ENCODE measurements at regions not wholly inside any gene's neighbourhood (a gene's known extent, or its start where the extent isn't known, plus 50 kb on each side); places are given as distances from the start of the nearest gene placed in this dataset.

GRCh38 chr16:65843941-65844340, 522.5 kb upstream of the CDH5 start:
- in situ Hi-C loops (cut with MboI; ENCODE audit: low sequenced_read_pairs): no loop called here

More at GRCh38 chr16:65843941-65844340, 522.5 kb upstream of the CDH5 start:
- TF ChIP-seq BHLHE40 (IDR thresholded peaks at IDR 0.05; ENCODE audit: low read depth, low read length): no peak
- no peak for TF ChIP-seq MAFK (IDR thresholded peaks at IDR 0.05; ENCODE audit: low read depth, low read length)
- TF ChIP-seq FOS (IDR thresholded peaks at IDR 0.05; ENCODE audit: low read depth, low read length): no peak
- no peak for TF ChIP-seq CTCF (conservative IDR thresholded peaks at IDR 0.05; ENCODE audit: low read depth, low read length)
- no peak for TF ChIP-seq CHD1 (IDR thresholded peaks at IDR 0.05; ENCODE audit: low read depth, low read length)
- no peak for TF ChIP-seq RAD21 (IDR thresholded peaks at IDR 0.05; ENCODE audit: low read length)
- no peak for TF ChIP-seq ELK1 (IDR thresholded peaks at IDR 0.05; ENCODE audit: borderline replicate concordance, low read depth, low read length)
- TF ChIP-seq SMC3 (IDR thresholded peaks at IDR 0.05; ENCODE audit: low read depth, low read length): no peak
- TF ChIP-seq RFX5 (IDR thresholded peaks at IDR 0.05; ENCODE audit: low read depth, low read length): no peak
- no peak for TF ChIP-seq CEBPB (IDR thresholded peaks at IDR 0.05; ENCODE audit: low read depth, low read length)
- no peak for TF ChIP-seq MAZ (IDR thresholded peaks at IDR 0.05; ENCODE audit: borderline replicate concordance, low read depth, low read length)
- TF ChIP-seq POLR2A (IDR thresholded peaks at IDR 0.05; ENCODE audit: low read depth, low read length): no peak
- TF ChIP-seq USF2 (IDR thresholded peaks at IDR 0.05; ENCODE audit: low read depth, low read length): no peak
- TF ChIP-seq MXI1 (IDR thresholded peaks at IDR 0.05; ENCODE audit: borderline replicate concordance, low read depth, low read length): no peak
- no peak for TF ChIP-seq NFE2L2 (IDR thresholded peaks at IDR 0.05; ENCODE audit: low read depth, low read length)
- no peak for TF ChIP-seq RCOR1 (IDR thresholded peaks at IDR 0.05; ENCODE audit: insufficient replicate concordance, low read length)
- no peak overlapping the region for H3K9ac ChIP-seq (ENCODE audit: low read depth, low read length)
- H3K23ac ChIP-seq (ENCODE audit: low read depth, low read length): no peak overlapping the region
- no peaks in the 10 kb centered on the region for H3K9me3 ChIP-seq (ENCODE audit: control insufficient read depth, insufficient read depth, low read length)
- no peak overlapping the region for H3K14ac ChIP-seq (replicated peaks; ENCODE audit: low read depth, low read length)
- no peaks in the 10 kb centered on the region for H3K79me1 ChIP-seq (ENCODE audit: low read depth in 1 of 2, low read length in 2 of 2)
- no peak overlapping the region for H4K91ac ChIP-seq (ENCODE audit: insufficient read depth, low read depth, low read length)
- no CpG with 5 or more reads among the region's 2 CpGs for WGBS, 2 experiments (ENCODE audit: extremely low coverage in 2 of 2, insufficient read length in 1 of 2)
- intact Hi-C loops (cut with micrococcal nuclease): loop anchor here (10.0 kb wide), 1 partner anchor 311 kb away; no protein-coding TSS in a partner anchor
- BruUV-seq (replicated peaks): no TSS peak
- no peak overlapping the region for H2AFZ ChIP-seq (replicated peaks; ENCODE audit: low read length, poor library complexity)
- no peak overlapping the region for H2BK5ac ChIP-seq (ENCODE audit: low read depth, low read length, poor library complexity, severe bottlenecking)
- H3K56ac ChIP-seq (ENCODE audit: extremely low read depth, insufficient read depth, low read length): no peak overlapping the region
- H3K9me1 ChIP-seq (ENCODE audit: insufficient read depth, low read length): no peaks in the 10 kb centered on the region
- no peak overlapping the region for H2BK15ac ChIP-seq (ENCODE audit: low read depth, low read length)
- ChIA-PET POLR2A (ENCODE audit: unreplicated experiment) (no interaction called here), CTCF (no interaction called here)
- ATAC-seq (ENCODE audit: low read depth) (no peak), DNase-seq (no peak)
- no peaks in the 10 kb centered on the region for H4K20me1 ChIP-seq (ENCODE audit: insufficient read depth, low read length)
- H2BK20ac ChIP-seq (ENCODE audit: low read depth, low read length): no peak overlapping the region
- H2BK120ac ChIP-seq (ENCODE audit: low read depth, low read length): no peak overlapping the region
- H3K36me3 ChIP-seq (ENCODE audit: control insufficient read depth, insufficient read depth, low read length): no peaks in the 10 kb centered on the region
- no peak overlapping the region for H3K27ac ChIP-seq (ENCODE audit: insufficient read depth, low read length)
- no peak overlapping the region for H2AK5ac ChIP-seq (ENCODE audit: low read depth, low read length)
- no peak overlapping the region for H3K4me2 ChIP-seq (ENCODE audit: low read depth, low read length)
- H3K18ac ChIP-seq (ENCODE audit: low read depth, low read length): no peak overlapping the region
- no peak overlapping the region for H3K4me3 ChIP-seq (ENCODE audit: insufficient read depth, low read depth, low read length)
- no peak overlapping the region for H3K4ac ChIP-seq (ENCODE audit: low read depth, low read length)
- no peak overlapping the region for H4K8ac ChIP-seq (ENCODE audit: low read depth in 2 of 2, low read length in 2 of 2)
- dilution Hi-C loops (cut with HindIII; ENCODE audit: low sequenced_read_pairs, unreplicated experiment): no loop called here
- H3K27me3 ChIP-seq (ENCODE audit: control insufficient read depth, insufficient read depth, low read length): peaks cover 1% of the 10 kb centered on the region; the same call in 1 of the 2 replicates
- no peak overlapping the region for H2AK9ac ChIP-seq (replicated peaks; ENCODE audit: low read depth, low read length, poor library complexity)
- no peak overlapping the region for H4K5ac ChIP-seq (ENCODE audit: low read depth, low read length)
- no peaks in the 10 kb centered on the region for H3K4me1 ChIP-seq (ENCODE audit: control insufficient read depth, insufficient read depth, low read length)
